ENCODE measurements at regions not wholly inside any gene's neighbourhood (a gene's known extent, or its start where the extent isn't known, plus 50 kb on each side); places are given as distances from the start of the nearest gene placed in this dataset.

- no peak overlapping the region for H2AFZ ChIP-seq (ENCODE audit: low read depth, low read length)
- no peaks in the 10 kb centered on the region for H3K79me2 ChIP-seq (replicated peaks; ENCODE audit: insufficient read depth, low read length)
- no peaks in the 10 kb centered on the region for H3K27me3 ChIP-seq (ENCODE audit: insufficient read depth, low read depth, low read length)
- H3K36me3 ChIP-seq (ENCODE audit: insufficient read depth, low read length), result no peaks in the 10 kb centered on the region
- no peak overlapping the region for H3K4me2 ChIP-seq (ENCODE audit: low read length)
- H3K9ac ChIP-seq (ENCODE audit: low read length), result no peak overlapping the region
- no peaks in the 10 kb centered on the region for H3K9me2 ChIP-seq (ENCODE audit: insufficient read depth, low read length)
- H4K20me1 ChIP-seq (ENCODE audit: insufficient read depth), result no peaks in the 10 kb centered on the region
- H3K9me3 ChIP-seq (ENCODE audit: low read length), result no peaks in the 10 kb centered on the region
- no peak for TF ChIP-seq SMC3 (conservative IDR thresholded peaks at IDR 0.05; ENCODE audit: poor library complexity)
- TF ChIP-seq EP300 (conservative IDR thresholded peaks at IDR 0.05; ENCODE audit: poor library complexity, severe bottlenecking), result no peak
- TF ChIP-seq CTCF (IDR thresholded peaks at IDR 0.05; ENCODE audit: poor library complexity, severe bottlenecking), result no peak
- no peak for TF ChIP-seq POLR2AphosphoS5 (IDR thresholded peaks at IDR 0.05)
- no peak for TF ChIP-seq REST (IDR thresholded peaks at IDR 0.05; ENCODE audit: borderline replicate concordance)
- no peak for TF ChIP-seq EZH2 (IDR thresholded peaks at IDR 0.05; ENCODE audit: borderline replicate concordance, insufficient read depth, low read length, poor library complexity, severe bottlenecking)
- no peak for TF ChIP-seq RAD21 (conservative IDR thresholded peaks at IDR 0.05)
- TF ChIP-seq TAF1 (IDR thresholded peaks at IDR 0.05; ENCODE audit: low read depth), result no peak
- no peak for TF ChIP-seq MXI1 (conservative IDR thresholded peaks at IDR 0.05; ENCODE audit: poor library complexity, severe bottlenecking)
- H3K4me3 ChIP-seq (ENCODE audit: low read length), result no peak overlapping the region
- no peak overlapping the region for H3K27ac ChIP-seq (ENCODE audit: low read length)
- no peaks in the 10 kb centered on the region for H3F3A ChIP-seq (ENCODE audit: insufficient read depth, low read length, poor library complexity, severe bottlenecking)
Measured at GRCh38 chr4:119763386-119763785, 134.8 kb upstream of the PDE5A start.

- Histone ChIP-seq H3K27me3 (ENCODE audit: insufficient read depth, low read depth, low read length) (no peaks in the 10 kb centered on the region), H3F3A (ENCODE audit: insufficient read depth, low read length, poor library complexity, severe bottlenecking) (no peaks in the 10 kb centered on the region), H3K9me2 (ENCODE audit: insufficient read depth, low read length) (no peaks in the 10 kb centered on the region)
Measured at GRCh38 chr4:119755599-119755998, 127.0 kb upstream of the PDE5A start.

More at GRCh38 chr4:119755599-119755998, 127.0 kb upstream of the PDE5A start:
- H3K4me2 ChIP-seq (ENCODE audit: low read length), result no peak overlapping the region
- H3K9ac ChIP-seq (ENCODE audit: low read length), result no peak overlapping the region
- TF ChIP-seq SMC3 (conservative IDR thresholded peaks at IDR 0.05; ENCODE audit: poor library complexity) (no peak), RAD21 (conservative IDR thresholded peaks at IDR 0.05) (no peak), CTCF (IDR thresholded peaks at IDR 0.05; ENCODE audit: poor library complexity, severe bottlenecking) (no peak), EP300 (conservative IDR thresholded peaks at IDR 0.05; ENCODE audit: poor library complexity, severe bottlenecking) (no peak), POLR2AphosphoS5 (IDR thresholded peaks at IDR 0.05) (no peak), TAF1 (IDR thresholded peaks at IDR 0.05; ENCODE audit: low read depth) (no peak), REST (IDR thresholded peaks at IDR 0.05; ENCODE audit: borderline replicate concordance) (no peak), MXI1 (conservative IDR thresholded peaks at IDR 0.05; ENCODE audit: poor library complexity, severe bottlenecking) (no peak), EZH2 (IDR thresholded peaks at IDR 0.05; ENCODE audit: borderline replicate concordance, insufficient read depth, low read length, poor library complexity, severe bottlenecking) (no peak)
- no peaks in the 10 kb centered on the region for H3K36me3 ChIP-seq (ENCODE audit: insufficient read depth, low read length)
- H3K9me3 ChIP-seq (ENCODE audit: low read length), result no peaks in the 10 kb centered on the region
- H4K20me1 ChIP-seq (ENCODE audit: insufficient read depth), result no peaks in the 10 kb centered on the region
- H2AFZ ChIP-seq (ENCODE audit: low read depth, low read length), result no peak overlapping the region
- H3K79me2 ChIP-seq (replicated peaks; ENCODE audit: insufficient read depth, low read length), result no peaks in the 10 kb centered on the region
- no peak overlapping the region for H3K4me3 ChIP-seq (ENCODE audit: low read length)
- H3K27ac ChIP-seq (ENCODE audit: low read length), result no peak overlapping the region

All from neural cell (in vitro differentiated cells).